H1 (cell line): ENCODE measurements at regions not wholly inside any gene's neighbourhood (a gene's known extent, or its start where the extent isn't known, plus 50 kb on each side); places are given as distances from the start of the nearest gene placed in this dataset.

ENCODE experiments used
- ATF2 ChIP-seq: IDR thresholded peaks from 2 replicates; pipeline ENCODE4 v1.6.1; 2012; ENCODE audit warnings: low read length, inconsistent platforms
- BACH1 ChIP-seq: IDR thresholded peaks from 2 replicates; pipeline ENCODE4 v1.6.1; 2012; ENCODE audit warnings: low read length, improper control_type of control experiment
- CHD7 ChIP-seq: fragments of 300-600 bp; sonication (generic); IDR thresholded peaks from 2 replicates; pipeline ENCODE4 v1.7.1; 2012; ENCODE audit warnings: low read length, moderate library complexity, mild to moderate bottlenecking, inconsistent platforms; ENCODE audit not compliant: insufficient replicate concordance
- NANOG ChIP-seq: IDR thresholded peaks from 2 replicates; pipeline ENCODE4 v1.6.1; 2011; ENCODE audit warnings: low read length, low read depth, mild to moderate bottlenecking, inconsistent platforms; ENCODE audit not compliant: insufficient read depth, poor library complexity, severe bottlenecking
- POU5F1 ChIP-seq: IDR thresholded peaks from 2 replicates; pipeline ENCODE4 v1.6.1; 2011; ENCODE audit warnings: low read depth, mild to moderate bottlenecking, low read length, moderate library complexity
- RXRA ChIP-seq: IDR thresholded peaks from 2 replicates; pipeline ENCODE4 v1.6.1; 2011; ENCODE audit warnings: low read depth, mild to moderate bottlenecking, low read length, moderate library complexity; ENCODE audit not compliant: insufficient read depth
- SAP30 ChIP-seq: fragments of 300-600 bp; sonication (generic); IDR thresholded peaks from 2 replicates; pipeline ENCODE4 v1.7.1; 2012; ENCODE audit warnings: low read length, moderate library complexity, mild to moderate bottlenecking, inconsistent platforms; ENCODE audit not compliant: insufficient read depth, insufficient replicate concordance
- TBP ChIP-seq: IDR thresholded peaks from 2 replicates; pipeline ENCODE4 v1.6.1; 2011; ENCODE audit warnings: low read depth, low read length, improper control_type of control experiment

GRCh38 chr6:167506443-167507301, 181.8 kb downstream of the TTLL2 start (continued):
- TF ChIP-seq CHD7 (no peak), TBP (no peak), ATF2 (no peak), RXRA (no peak), POU5F1 (no peak), SAP30 (no peak), BACH1 (no peak), NANOG (no peak)
